BLaER1 treated with 17β-estradiol and CSF1 and Interleukin-3, amounts not matched to agents 10 nM and 100 nM (cell line): ENCODE measurements at regions not wholly inside any gene's neighbourhood (a gene's known extent, or its start where the extent isn't known, plus 50 kb on each side); places are given as distances from the start of the nearest gene placed in this dataset.
A peak's percentile ranks its signal among the peaks of the same experiment; 100 is the strongest.

Experiments used
- H3K27ac ChIP-seq, 11 experiments: shearing (Covaris generic); formaldehyde crosslinking; 2 replicates each; pipeline ENCODE4 v1.8.1; 2022
- H3K27me3 ChIP-seq, 11 experiments: shearing (Covaris generic); formaldehyde crosslinking; 2 replicates each; pipeline ENCODE4 v1.8.1; 2022
- H3K36me3 ChIP-seq, 11 experiments: shearing (Covaris generic); formaldehyde crosslinking; 2 replicates each; pipeline ENCODE4 v1.8.1; 2022
- H3K4me1 ChIP-seq, 10 experiments: shearing (Covaris generic); formaldehyde crosslinking; 2 replicates each; pipeline ENCODE4 v1.8.1; 2022
- H3K4me2 ChIP-seq, 11 experiments: shearing (Covaris generic); formaldehyde crosslinking; 2 replicates each; pipeline ENCODE4 v1.8.1; 2022
- H3K4me3 ChIP-seq, 10 experiments: shearing (Covaris generic); formaldehyde crosslinking; 2 replicates each; pipeline ENCODE4 v1.8.1; 2022
- H3K9ac ChIP-seq, 11 experiments: shearing (Covaris generic); formaldehyde crosslinking; 2 replicates each; pipeline ENCODE4 v1.8.1; 2022
- H3K9me3 ChIP-seq, 11 experiments: shearing (Covaris generic); formaldehyde crosslinking; replicated peaks in 1 of 11; 2 replicates each; pipeline ENCODE4 v1.8.1; 2022
- H4K20me1 ChIP-seq, 11 experiments: shearing (Covaris generic); formaldehyde crosslinking; 2 replicates each; pipeline ENCODE4 v1.8.1; 2022
- Cebpa-rat ChIP-seq, 11 experiments: shearing (Covaris generic); IDR thresholded peaks; 2 replicates each; pipeline ENCODE4 v1.8.1; 2022

- H3K27ac ChIP-seq, result peak overlapping the region in 3 of 11 experiments; percentile 4 to 48 (median 38); a peak in 3 of 22 replicates
- H3K36me3 ChIP-seq, result peaks cover 0 to 4% (median 0%) of the 10 kb centered on the region in 11 experiments; a peak in 1 of 22 replicates
- H3K9me3 ChIP-seq, result peaks cover 50 to 69% (median 59%) of the 10 kb centered on the region in 11 experiments
- TF ChIP-seq Cebpa-rat (IDR thresholded peaks at IDR 0.05), result no peak
- H3K9ac ChIP-seq, result no peak overlapping the region
- H3K4me3 ChIP-seq, result no peak overlapping the region
- no peaks in the 10 kb centered on the region for H3K4me1 ChIP-seq
- H4K20me1 ChIP-seq, result no peaks in the 10 kb centered on the region
- no peak overlapping the region for H3K4me2 ChIP-seq
- H3K27me3 ChIP-seq, result no peaks in the 10 kb centered on the region
Observed at GRCh38 chr7:45506059-45506458, 68.1 kb upstream of the ADCY1 start.

GRCh38 chr7:45509222-45509621, 64.9 kb upstream of the ADCY1 start:
- Histone ChIP-seq H3K4me3 (no peak overlapping the region), H3K4me1 (no peaks in the 10 kb centered on the region), H3K27ac (no peak overlapping the region), H3K9ac (no peak overlapping the region), H3K27me3 (no peaks in the 10 kb centered on the region), H3K36me3 (peaks cover 0 to 2% (median 0%) of the 10 kb centered on the region in 11 experiments; a peak in 1 of 22 replicates), H3K9me3 (peaks cover 36 to 51% (median 46%) of the 10 kb centered on the region in 11 experiments), H4K20me1 (no peaks in the 10 kb centered on the region), H3K4me2 (no peak overlapping the region)
- no peak for TF ChIP-seq Cebpa-rat (IDR thresholded peaks at IDR 0.05)

- no peak for TF ChIP-seq Cebpa-rat (IDR thresholded peaks at IDR 0.05)
- Histone ChIP-seq H3K9me3 (peaks cover 14 to 31% (median 24%) of the 10 kb centered on the region in 11 experiments; a peak in 21 of 22 replicates), H3K4me1 (no peaks in the 10 kb centered on the region), H3K27ac (no peak overlapping the region), H3K4me2 (no peak overlapping the region), H3K27me3 (no peaks in the 10 kb centered on the region), H3K4me3 (no peak overlapping the region), H4K20me1 (no peaks in the 10 kb centered on the region), H3K9ac (no peak overlapping the region), H3K36me3 (no peaks in the 10 kb centered on the region)
Observed at GRCh38 chr7:45511721-45512597, 62.2 kb upstream of the ADCY1 start.

GRCh38 chr7:45514944-45515343, 59.2 kb upstream of the ADCY1 start:
- H3K4me2 ChIP-seq, result no peak overlapping the region
- H3K36me3 ChIP-seq, result no peaks in the 10 kb centered on the region
- H3K27ac ChIP-seq, result no peak overlapping the region
- H4K20me1 ChIP-seq, result no peaks in the 10 kb centered on the region
- H3K9me3 ChIP-seq, result peaks cover 22 to 34% (median 30%) of the 10 kb centered on the region in 11 experiments
- no peak overlapping the region for H3K4me3 ChIP-seq
- no peaks in the 10 kb centered on the region for H3K27me3 ChIP-seq
- H3K4me1 ChIP-seq, result no peaks in the 10 kb centered on the region
- no peak overlapping the region for H3K9ac ChIP-seq
- TF ChIP-seq Cebpa-rat (IDR thresholded peaks at IDR 0.05), result no peak

- H3K27ac ChIP-seq, result no peak overlapping the region
- H3K9ac ChIP-seq, result no peak overlapping the region
- no peaks in the 10 kb centered on the region for H3K27me3 ChIP-seq
- H3K36me3 ChIP-seq, result no peaks in the 10 kb centered on the region
- no peak overlapping the region for H3K4me3 ChIP-seq
- H3K4me1 ChIP-seq, result no peaks in the 10 kb centered on the region
- no peak overlapping the region for H3K4me2 ChIP-seq
- H4K20me1 ChIP-seq, result no peaks in the 10 kb centered on the region
- peaks cover 26 to 38% (median 34%) of the 10 kb centered on the region in 11 experiments for H3K9me3 ChIP-seq
- TF ChIP-seq Cebpa-rat (IDR thresholded peaks at IDR 0.05), result no peak
Observed at GRCh38 chr7:45515346-45515745, 58.8 kb upstream of the ADCY1 start.
